Osteocyte (in vitro differentiated cells): ENCODE measurements at regions not wholly inside any gene's neighbourhood (a gene's known extent, or its start where the extent isn't known, plus 50 kb on each side); places are given as distances from the start of the nearest gene placed in this dataset.

Source experiments
- DNase-seq: peaks from one replicate; pipeline ENCODE4 v3.0.0; 2021; ENCODE audit warnings: mixed read lengths; ENCODE audit not compliant: unreplicated experiment; ENCODE audit errors: extremely low spot score
- H3K27ac Mint-ChIP-seq: one replicate; pipeline ENCODE4 v1.8.0; 2021; ENCODE audit warnings: mild to moderate bottlenecking, mixed read lengths; ENCODE audit not compliant: unreplicated experiment
- H3K27me3 Mint-ChIP-seq: one replicate; pipeline ENCODE4 v1.8.0; 2021; ENCODE audit warnings: mixed read lengths; ENCODE audit not compliant: unreplicated experiment
- H3K36me3 Mint-ChIP-seq: one replicate; pipeline ENCODE4 v1.8.0; 2021; ENCODE audit warnings: mixed read lengths; ENCODE audit not compliant: unreplicated experiment
- H3K4me1 Mint-ChIP-seq: one replicate; pipeline ENCODE4 v1.8.0; 2021; ENCODE audit warnings: mixed read lengths; ENCODE audit not compliant: unreplicated experiment
- H3K4me3 Mint-ChIP-seq: one replicate; pipeline ENCODE4 v1.8.0; 2021; ENCODE audit warnings: mild to moderate bottlenecking, moderate library complexity, mixed read lengths; ENCODE audit not compliant: unreplicated experiment
- H3K9me3 Mint-ChIP-seq: one replicate; pipeline ENCODE4 v1.8.0; 2021; ENCODE audit warnings: mixed read lengths; ENCODE audit not compliant: unreplicated experiment
- TF ChIP-seq, protein P1 (sequence below): fragments of 200-600 bp; sonication (generic); IDR thresholded peaks from 2 replicates; pipeline ENCODE4 v1.5.0; 2021; ENCODE audit warnings: antibody characterized with exemption, mild to moderate bottlenecking, moderate library complexity

DNA sequence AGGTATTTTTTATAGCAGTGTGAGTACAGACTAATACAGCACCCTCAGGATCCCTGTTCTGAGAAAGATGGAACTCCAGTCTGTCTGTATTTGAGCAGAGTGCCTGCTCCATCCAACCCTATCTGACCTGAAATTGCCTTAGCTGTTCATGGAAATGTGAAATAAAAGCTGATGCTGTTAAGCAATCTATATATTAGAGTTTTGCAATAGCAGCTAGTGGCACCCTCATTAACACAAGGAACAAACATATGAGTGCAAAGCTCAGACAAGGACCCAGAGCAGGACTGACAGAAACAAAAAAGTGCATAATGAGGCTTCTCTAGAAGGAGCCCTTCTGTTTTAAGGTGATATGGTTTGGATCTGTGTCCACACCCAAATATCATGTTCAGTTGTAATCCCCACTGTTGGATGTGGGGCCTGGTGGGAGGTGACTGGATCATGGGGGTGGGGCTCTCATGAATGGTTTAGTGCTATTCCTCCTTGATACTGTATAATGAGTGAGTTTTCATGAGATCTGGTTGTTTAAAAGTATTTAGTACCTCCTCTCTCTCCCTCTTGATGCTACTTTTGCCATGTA lies 272.9 kb upstream of the KLF3 start:
- Mint-ChIP-seq H3K27me3 (peaks cover 5% of the 10 kb centered on the region), H3K4me1 (peaks cover 2% of the 10 kb centered on the region), H3K27ac (no peak overlapping the region), H3K9me3 (peaks cover 14% of the 10 kb centered on the region), H3K36me3 (no peaks in the 10 kb centered on the region), H3K4me3 (no peak overlapping the region)
- TF ChIP-seq, protein P1, sequence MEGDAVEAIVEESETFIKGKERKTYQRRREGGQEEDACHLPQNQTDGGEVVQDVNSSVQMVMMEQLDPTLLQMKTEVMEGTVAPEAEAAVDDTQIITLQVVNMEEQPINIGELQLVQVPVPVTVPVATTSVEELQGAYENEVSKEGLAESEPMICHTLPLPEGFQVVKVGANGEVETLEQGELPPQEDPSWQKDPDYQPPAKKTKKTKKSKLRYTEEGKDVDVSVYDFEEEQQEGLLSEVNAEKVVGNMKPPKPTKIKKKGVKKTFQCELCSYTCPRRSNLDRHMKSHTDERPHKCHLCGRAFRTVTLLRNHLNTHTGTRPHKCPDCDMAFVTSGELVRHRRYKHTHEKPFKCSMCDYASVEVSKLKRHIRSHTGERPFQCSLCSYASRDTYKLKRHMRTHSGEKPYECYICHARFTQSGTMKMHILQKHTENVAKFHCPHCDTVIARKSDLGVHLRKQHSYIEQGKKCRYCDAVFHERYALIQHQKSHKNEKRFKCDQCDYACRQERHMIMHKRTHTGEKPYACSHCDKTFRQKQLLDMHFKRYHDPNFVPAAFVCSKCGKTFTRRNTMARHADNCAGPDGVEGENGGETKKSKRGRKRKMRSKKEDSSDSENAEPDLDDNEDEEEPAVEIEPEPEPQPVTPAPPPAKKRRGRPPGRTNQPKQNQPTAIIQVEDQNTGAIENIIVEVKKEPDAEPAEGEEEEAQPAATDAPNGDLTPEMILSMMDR: no peak
- no peak for DNase-seq

DNA sequence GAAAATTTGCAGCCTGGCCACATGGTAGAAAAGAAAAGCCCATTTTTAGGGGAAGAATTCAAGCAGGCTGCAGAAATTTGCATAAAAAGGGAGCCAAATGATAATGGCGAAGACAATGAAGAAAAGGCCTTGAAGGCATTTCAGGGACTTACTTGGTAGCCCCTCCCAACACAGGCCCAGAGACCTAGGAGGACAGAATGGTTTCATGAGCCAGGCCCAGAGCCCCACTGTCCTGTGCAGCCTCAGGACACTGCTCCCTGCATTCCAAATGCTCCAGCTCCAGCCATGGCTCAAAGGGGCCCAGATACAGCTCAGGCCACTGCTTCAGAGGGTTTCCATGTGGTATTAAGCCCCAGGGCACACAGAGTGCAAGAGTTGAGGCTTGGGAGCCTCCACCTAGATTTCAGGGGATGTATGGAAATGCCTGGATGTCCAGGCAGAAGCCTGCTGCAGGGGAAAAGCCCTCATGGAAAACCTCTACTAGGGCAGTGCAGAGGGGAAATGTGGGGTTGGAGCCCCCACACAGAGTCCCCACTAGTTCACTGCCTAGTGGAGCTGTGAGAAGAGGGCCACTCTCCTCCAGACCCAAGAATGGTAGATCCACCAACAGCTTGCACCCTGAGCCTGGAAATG lies 271.7 kb upstream of the KLF3 start:
- Mint-ChIP-seq H3K27me3 (peaks cover 12% of the 10 kb centered on the region), H3K4me3 (no peak overlapping the region), H3K9me3 (peaks cover 14% of the 10 kb centered on the region), H3K27ac (no peak overlapping the region), H3K4me1 (no peaks in the 10 kb centered on the region), H3K36me3 (no peaks in the 10 kb centered on the region)
- DNase-seq: no peak
- TF ChIP-seq, protein P1: no peak

DNA sequence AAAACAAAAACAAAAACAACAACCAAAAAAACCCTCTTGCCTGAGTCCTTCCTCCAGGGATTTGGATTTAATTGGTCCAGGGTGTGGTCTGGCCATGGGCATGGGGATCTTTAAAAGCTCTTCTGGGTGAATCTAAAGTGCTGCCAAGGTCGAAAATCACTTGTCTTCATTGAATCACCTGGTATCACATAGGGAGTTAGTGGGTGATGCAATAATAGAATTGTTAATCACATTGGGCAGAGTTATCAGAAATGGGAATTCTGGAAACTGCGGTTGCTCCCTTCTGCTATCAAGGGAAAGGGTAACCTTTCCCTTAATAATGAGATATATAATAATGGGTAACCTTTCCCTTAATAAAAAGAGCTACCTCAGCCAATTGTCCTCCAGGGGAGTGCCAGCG lies 267.9 kb upstream of the KLF3 start:
- Mint-ChIP-seq H3K9me3 (peaks cover 17% of the 10 kb centered on the region), H3K36me3 (no peaks in the 10 kb centered on the region), H3K27me3 (peaks cover 14% of the 10 kb centered on the region), H3K4me1 (no peaks in the 10 kb centered on the region), H3K4me3 (no peak overlapping the region), H3K27ac (no peak overlapping the region)
- TF ChIP-seq, protein P1: no peak
- no peak for DNase-seq

DNA sequence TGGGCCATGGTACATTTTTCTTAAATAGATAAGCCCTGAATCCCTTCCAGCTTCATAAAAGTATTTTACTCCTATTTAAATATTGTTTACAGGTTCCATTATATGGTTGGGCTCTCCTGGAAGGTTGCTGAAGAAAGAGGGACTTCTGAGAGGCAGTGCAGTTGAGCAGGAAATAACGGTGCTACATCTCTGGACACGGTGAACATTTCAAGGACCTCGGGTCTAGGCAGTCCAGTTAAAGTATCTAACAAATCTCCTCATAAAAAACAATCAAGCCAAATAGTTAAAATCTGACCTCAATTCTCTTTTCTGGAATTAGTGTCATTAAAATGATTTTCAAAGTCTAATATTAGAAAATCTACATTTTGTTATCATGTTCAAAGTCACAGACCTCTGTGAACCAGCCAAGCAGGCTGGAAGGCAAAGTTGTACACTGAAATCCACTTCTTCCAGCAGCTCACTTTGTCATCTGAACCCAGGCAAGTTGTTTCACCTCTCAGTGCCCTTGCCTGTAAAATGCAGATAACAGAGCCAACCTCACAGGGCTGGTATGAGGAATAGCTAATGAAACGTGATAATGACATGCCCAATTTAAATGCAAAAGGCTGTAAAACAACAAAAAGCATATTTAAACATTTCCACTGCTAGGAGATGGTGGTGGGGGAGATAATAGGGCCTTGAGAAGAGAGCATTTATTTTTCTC lies 267.0 kb upstream of the KLF3 start:
- Mint-ChIP-seq H3K27ac (no peak overlapping the region), H3K4me1 (no peaks in the 10 kb centered on the region), H3K36me3 (no peaks in the 10 kb centered on the region), H3K27me3 (peaks cover 14% of the 10 kb centered on the region), H3K4me3 (no peak overlapping the region), H3K9me3 (peaks cover 17% of the 10 kb centered on the region)
- DNase-seq: no peak
- TF ChIP-seq, protein P1: no peak

DNA sequence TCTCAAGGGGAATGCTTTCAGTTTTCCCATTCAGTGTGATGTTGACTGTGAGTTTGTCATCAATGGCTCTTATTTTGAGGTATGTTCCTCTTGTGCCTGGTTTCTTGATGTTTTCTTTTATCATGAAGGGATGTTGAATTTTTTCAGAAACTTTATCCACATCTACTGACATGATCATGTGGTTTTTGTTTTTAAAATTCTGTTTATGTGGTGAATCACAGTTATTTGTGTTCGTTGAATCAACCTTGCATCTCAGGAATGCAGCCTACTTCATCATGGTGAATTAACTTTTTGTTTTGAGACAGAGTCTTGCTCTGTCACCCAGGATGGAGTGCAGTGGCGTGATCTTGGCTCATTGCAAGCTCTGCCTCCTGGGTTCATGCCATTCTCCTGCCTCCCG lies 263.1 kb upstream of the KLF3 start:
- TF ChIP-seq, protein P1: no peak
- Mint-ChIP-seq H3K9me3 (peaks cover 19% of the 10 kb centered on the region), H3K36me3 (no peaks in the 10 kb centered on the region), H3K27me3 (peaks cover 15% of the 10 kb centered on the region), H3K27ac (no peak overlapping the region), H3K4me3 (no peak overlapping the region), H3K4me1 (no peaks in the 10 kb centered on the region)
- no peak for DNase-seq
